AG09319 (cell line): ENCODE measurements at regions not wholly inside any gene's neighbourhood (a gene's known extent, or its start where the extent isn't known, plus 50 kb on each side); places are given as distances from the start of the nearest gene placed in this dataset.

Experiments
- DNase-seq: peaks from one replicate; pipeline ENCODE4 v3.0.0-alpha.2; 2010; ENCODE audit warnings: low read depth; ENCODE audit errors: extremely low read depth
- TF ChIP-seq, protein P1 (sequence below): IDR thresholded peaks from 2 replicates; pipeline ENCODE4 v1.5.1; 2011; ENCODE audit warnings: low read depth, mild to moderate bottlenecking, inconsistent platforms, low read length, moderate library complexity

DNA sequence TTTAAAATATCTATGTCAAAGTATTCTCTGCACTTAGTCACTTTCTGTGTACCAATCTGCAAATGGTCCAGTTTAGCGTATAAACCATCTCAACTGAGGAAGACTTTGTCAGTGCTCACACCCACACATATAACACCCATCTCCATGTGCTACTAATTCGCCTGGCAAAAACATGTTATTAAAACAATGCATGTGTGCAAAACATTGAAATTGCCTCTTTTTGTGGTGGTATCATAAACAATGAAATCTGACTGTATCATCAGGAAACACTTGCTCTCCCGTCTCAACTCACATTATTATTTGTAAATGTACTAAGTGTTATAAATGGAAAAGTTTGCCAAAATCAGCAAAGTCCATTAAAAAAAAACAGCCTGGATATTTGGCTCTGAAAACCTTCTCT, 105.9 kb upstream of the FOXC1 start:
- no peak for DNase-seq
- TF ChIP-seq, protein P1, sequence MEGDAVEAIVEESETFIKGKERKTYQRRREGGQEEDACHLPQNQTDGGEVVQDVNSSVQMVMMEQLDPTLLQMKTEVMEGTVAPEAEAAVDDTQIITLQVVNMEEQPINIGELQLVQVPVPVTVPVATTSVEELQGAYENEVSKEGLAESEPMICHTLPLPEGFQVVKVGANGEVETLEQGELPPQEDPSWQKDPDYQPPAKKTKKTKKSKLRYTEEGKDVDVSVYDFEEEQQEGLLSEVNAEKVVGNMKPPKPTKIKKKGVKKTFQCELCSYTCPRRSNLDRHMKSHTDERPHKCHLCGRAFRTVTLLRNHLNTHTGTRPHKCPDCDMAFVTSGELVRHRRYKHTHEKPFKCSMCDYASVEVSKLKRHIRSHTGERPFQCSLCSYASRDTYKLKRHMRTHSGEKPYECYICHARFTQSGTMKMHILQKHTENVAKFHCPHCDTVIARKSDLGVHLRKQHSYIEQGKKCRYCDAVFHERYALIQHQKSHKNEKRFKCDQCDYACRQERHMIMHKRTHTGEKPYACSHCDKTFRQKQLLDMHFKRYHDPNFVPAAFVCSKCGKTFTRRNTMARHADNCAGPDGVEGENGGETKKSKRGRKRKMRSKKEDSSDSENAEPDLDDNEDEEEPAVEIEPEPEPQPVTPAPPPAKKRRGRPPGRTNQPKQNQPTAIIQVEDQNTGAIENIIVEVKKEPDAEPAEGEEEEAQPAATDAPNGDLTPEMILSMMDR = no peak

DNA sequence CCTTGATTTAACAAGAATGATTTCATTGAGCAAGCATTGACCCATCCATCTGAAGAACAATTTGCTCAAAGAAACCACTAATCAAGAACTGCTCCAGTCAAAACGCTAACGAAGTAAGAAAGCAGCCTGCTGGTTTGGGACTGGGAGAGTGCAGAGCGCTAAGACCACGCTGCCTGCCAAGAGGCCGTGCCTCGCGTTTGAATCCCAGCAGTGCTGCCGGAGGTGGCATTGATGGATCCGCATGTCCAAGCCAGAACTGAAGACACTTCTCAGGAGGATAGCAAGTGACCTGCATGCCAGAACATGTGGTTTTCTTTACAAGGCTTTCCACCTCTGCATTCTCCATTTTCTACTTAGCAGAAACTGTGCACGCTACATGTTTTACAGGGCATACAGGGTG, 105.2 kb upstream of the FOXC1 start:
- DNase-seq = no peak

DNA sequence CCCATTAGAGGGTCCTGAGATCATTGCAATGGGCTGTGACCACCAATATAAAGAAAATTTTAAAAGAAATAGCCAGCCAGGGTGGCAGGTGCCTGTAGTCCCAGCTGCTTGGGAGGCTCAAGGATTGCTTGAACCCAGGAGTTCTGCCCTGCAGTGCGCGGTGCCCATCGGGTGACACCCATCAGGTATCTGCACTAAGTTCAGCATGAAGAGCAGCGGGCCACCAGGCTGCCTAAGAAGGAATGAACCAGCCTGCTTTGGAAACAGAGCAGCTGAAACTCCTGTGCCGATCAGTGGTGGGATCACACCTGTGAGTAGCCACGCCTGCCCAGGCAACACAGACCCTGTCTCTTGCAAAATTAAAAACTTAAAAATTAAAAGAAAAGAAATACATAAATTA, 102.5 kb upstream of the FOXC1 start:
- TF ChIP-seq, protein P1 = no peak
- DNase-seq = no peak

More for the DNA sequence above, 105.2 kb upstream of the FOXC1 start:
- TF ChIP-seq, protein P1 = no peak

DNA sequence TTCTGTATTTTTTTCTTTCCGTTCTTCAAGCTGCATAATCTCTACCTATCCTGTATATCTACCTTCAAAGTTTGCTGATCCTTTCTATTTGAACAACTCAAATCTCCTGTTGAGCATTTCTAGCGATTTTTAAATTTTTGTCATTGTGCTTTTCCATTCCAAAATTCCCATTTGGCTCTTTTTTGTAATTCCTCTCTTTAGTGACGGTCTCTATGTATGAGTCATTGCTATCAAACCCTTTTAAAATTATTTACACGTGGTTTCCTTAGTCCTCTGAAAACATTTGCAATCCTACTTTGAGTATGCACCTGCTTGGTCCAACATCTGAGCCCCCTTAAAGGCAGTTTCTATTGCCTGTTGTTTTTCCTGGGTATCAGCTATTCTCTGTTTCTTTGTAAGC, 100.5 kb upstream of the FOXC1 start:
- TF ChIP-seq, protein P1 = no peak
- no peak for DNase-seq

DNA sequence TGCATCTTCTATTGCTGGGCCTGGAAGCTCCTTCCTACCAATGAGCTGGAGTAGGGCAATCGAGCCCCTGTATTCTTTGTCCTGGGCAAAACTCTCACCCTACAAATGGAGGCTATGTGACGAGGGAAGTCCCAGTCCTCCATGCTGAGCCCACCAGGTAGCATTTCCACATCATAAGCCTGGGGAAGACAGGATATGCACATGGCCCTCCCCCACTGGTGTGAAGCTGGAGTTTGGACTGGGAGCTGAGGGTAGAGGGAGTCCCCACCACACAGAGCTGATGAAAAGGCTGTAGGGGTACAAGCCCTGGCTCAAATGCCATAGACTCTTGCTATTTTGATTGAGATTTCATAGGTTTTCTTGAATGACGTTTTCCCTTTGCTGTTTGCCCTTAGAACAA, 99.5 kb upstream of the FOXC1 start:
- TF ChIP-seq, protein P1 = no peak
- no peak for DNase-seq

DNA sequence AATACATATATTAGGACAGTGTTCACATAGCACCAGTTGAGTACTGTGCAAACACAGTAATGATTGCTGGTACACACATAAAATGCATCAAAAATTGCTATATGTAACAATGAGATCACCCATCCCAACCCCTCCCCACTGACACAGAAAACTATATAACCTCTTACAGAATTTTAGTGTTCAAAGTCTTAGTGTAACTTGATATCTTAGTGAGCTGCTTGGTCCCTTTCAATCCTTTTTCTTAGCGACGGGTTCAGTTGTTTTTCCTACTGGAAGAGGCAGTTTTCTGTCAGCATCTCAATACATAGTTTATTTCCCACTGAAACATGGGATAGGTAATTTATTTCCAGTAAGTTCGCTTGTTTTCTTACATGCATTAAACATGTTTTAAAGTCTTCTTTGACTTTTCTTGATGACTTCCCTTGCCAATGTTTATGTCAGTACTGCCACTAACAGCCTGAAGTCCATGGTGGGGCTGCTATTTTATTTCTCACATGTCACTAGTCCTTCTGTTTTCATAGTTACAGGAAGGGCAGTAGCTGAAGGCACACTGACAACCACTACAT, 96.4 kb upstream of the FOXC1 start:
- TF ChIP-seq, protein P1 = no peak
- no peak for DNase-seq

DNA sequence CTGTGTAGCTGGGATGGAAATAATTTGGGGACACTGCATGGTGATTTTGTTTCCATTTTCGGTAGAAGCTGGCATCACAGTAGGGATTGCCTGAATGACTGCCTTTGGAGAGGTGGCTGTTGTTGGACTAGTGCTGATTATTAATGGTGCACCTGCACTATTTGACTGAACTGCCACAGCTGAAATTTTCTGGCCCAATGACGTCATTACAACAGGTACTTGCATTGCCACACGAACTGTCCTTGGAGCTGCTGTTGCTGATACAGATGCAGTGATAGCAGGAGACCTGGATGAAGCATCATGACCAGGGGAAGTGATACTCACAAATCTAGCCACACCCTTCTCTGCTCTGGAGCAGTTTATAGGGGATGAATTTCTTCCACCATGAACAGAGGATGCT, 95.6 kb upstream of the FOXC1 start:
- DNase-seq = no peak

More for the DNA sequence above, 95.6 kb upstream of the FOXC1 start:
- TF ChIP-seq, protein P1 = no peak
